IMR-90 (cell line): ENCODE measurements at regions not wholly inside any gene's neighbourhood (a gene's known extent, or its start where the extent isn't known, plus 50 kb on each side); places are given as distances from the start of the nearest gene placed in this dataset.

Experiments used
- ATAC-seq: fragments of 200-7000 bp; cut with Tn5 transposase; 2 replicates; pipeline ENCODE4 v1.9.1; 2020; ENCODE audit warnings: low read depth, mild to moderate bottlenecking, moderate library complexity
- BruUV-seq: library from RNA; stranded (reverse); fragments of 400-500 nt; replicated peaks from 2 replicates; lab custom pipeline; 2021; lab: Mats Ljungman, UMichigan
- CTCF ChIA-PET: fragments of 300-600 bp; formaldehyde crosslinking; extraction: SDS; loops from one replicate; lab custom pipeline; 2021; ENCODE audit warnings: antibody characterized with exemption; lab: Yijun Ruan, JAX
- POLR2A ChIA-PET: fragments of 300-600 bp; sonication (Branson Sonifier 250); formaldehyde crosslinking; loops from one replicate; lab custom pipeline; 2022; ENCODE audit warnings: antibody characterized with exemption; ENCODE audit not compliant: unreplicated experiment; lab: Charles Lee
- DNase-seq: peaks from one replicate; pipeline ENCODE4 v3.0.0; 2013
- H2AFZ ChIP-seq: replicated peaks from 2 replicates; pipeline ENCODE3; 2013; ENCODE audit warnings: low read length, mild to moderate bottlenecking; ENCODE audit not compliant: poor library complexity
- H2AK5ac ChIP-seq: 2 replicates; pipeline ENCODE4 v1.6.1; 2013; ENCODE audit warnings: low read depth, low read length, inconsistent platforms
- H2AK9ac ChIP-seq: replicated peaks from 2 replicates; pipeline ENCODE3; 2013; ENCODE audit warnings: mild to moderate bottlenecking, low read depth, low read length, moderate library complexity; ENCODE audit not compliant: poor library complexity
- H2BK120ac ChIP-seq: 2 replicates; pipeline ENCODE4 v1.6.1; 2013; ENCODE audit warnings: low read depth, low read length, inconsistent platforms
- H2BK15ac ChIP-seq: 3 replicates; pipeline ENCODE4 v1.6.1; 2013; ENCODE audit warnings: low read depth, low read length, inconsistent platforms
- H2BK20ac ChIP-seq: 2 replicates; pipeline ENCODE4 v1.6.1; 2013; ENCODE audit warnings: low read depth, mild to moderate bottlenecking, inconsistent platforms, low read length, moderate library complexity
- H2BK5ac ChIP-seq: 2 replicates; pipeline ENCODE4 v1.6.1; 2013; ENCODE audit warnings: mild to moderate bottlenecking, low read depth, low read length, inconsistent platforms; ENCODE audit not compliant: poor library complexity, severe bottlenecking
- H3K14ac ChIP-seq: replicated peaks from 2 replicates; pipeline ENCODE4 v1.6.1; 2013; ENCODE audit warnings: low read depth, low read length, inconsistent platforms
- H3K18ac ChIP-seq: 2 replicates; pipeline ENCODE4 v1.6.1; 2013; ENCODE audit warnings: low read depth, low read length, control low read depth
- H3K23ac ChIP-seq: 2 replicates; pipeline ENCODE4 v1.6.1; 2013; ENCODE audit warnings: low read depth, low read length, inconsistent platforms
- H3K27ac ChIP-seq: 2 replicates; pipeline ENCODE4 v1.5.1; 2013; ENCODE audit warnings: mild to moderate bottlenecking, control low read depth, low read length; ENCODE audit not compliant: insufficient read depth
- H3K27me3 ChIP-seq: 2 replicates; pipeline ENCODE4 v1.6.1; 2013; ENCODE audit warnings: low read length; ENCODE audit not compliant: control insufficient read depth, insufficient read depth
- H3K36me3 ChIP-seq: 2 replicates; pipeline ENCODE4 v1.6.1; 2013; ENCODE audit warnings: low read length, mixed read lengths; ENCODE audit not compliant: control insufficient read depth, insufficient read depth
- H3K4ac ChIP-seq: 2 replicates; pipeline ENCODE4 v1.6.1; 2013; ENCODE audit warnings: low read depth, low read length, inconsistent platforms
- H3K4me1 ChIP-seq: 2 replicates; pipeline ENCODE4 v1.6.1; 2013; ENCODE audit warnings: low read length, mixed read lengths; ENCODE audit not compliant: control insufficient read depth, insufficient read depth
- H3K4me2 ChIP-seq: 2 replicates; pipeline ENCODE4 v1.6.1; 2013; ENCODE audit warnings: low read depth, mild to moderate bottlenecking, control low read depth, low read length, moderate library complexity
- H3K4me3 ChIP-seq: 2 replicates; pipeline ENCODE4 v1.5.1; 2013; ENCODE audit warnings: low read depth, mild to moderate bottlenecking, control low read depth, low read length, moderate library complexity; ENCODE audit not compliant: insufficient read depth
- H3K56ac ChIP-seq: 2 replicates; pipeline ENCODE4 v1.6.1; 2013; ENCODE audit warnings: low read length, inconsistent platforms; ENCODE audit not compliant: insufficient read depth; ENCODE audit errors: extremely low read depth
- H3K79me1 ChIP-seq, 2 experiments: 2 replicates each; pipeline ENCODE4 v1.6.1; 2013; ENCODE audit warnings: low read length in 2 of 2, inconsistent platforms in 1 of 2, low read depth in 1 of 2
- H3K9ac ChIP-seq: 2 replicates; pipeline ENCODE4 v1.6.1; 2013; ENCODE audit warnings: low read depth, low read length, control low read depth
- H3K9me1 ChIP-seq: 2 replicates; pipeline ENCODE4 v1.6.1; 2013; ENCODE audit warnings: low read length, inconsistent platforms; ENCODE audit not compliant: insufficient read depth
- H3K9me3 ChIP-seq: 2 replicates; pipeline ENCODE4 v1.6.1; 2013; ENCODE audit warnings: low read length; ENCODE audit not compliant: control insufficient read depth, insufficient read depth
- H4K20me1 ChIP-seq: 2 replicates; pipeline ENCODE4 v1.6.1; 2013; ENCODE audit warnings: low read length, inconsistent platforms; ENCODE audit not compliant: insufficient read depth
- H4K5ac ChIP-seq: 2 replicates; pipeline ENCODE4 v1.6.1; 2013; ENCODE audit warnings: mild to moderate bottlenecking, low read depth, low read length, control low read depth
- H4K8ac ChIP-seq, 2 experiments: 2 replicates each; pipeline ENCODE4 v1.6.1; 2013; ENCODE audit warnings: low read depth in 2 of 2, low read length in 2 of 2, control low read depth in 1 of 2, inconsistent platforms in 1 of 2
- H4K91ac ChIP-seq: 2 replicates; pipeline ENCODE4 v1.6.1; 2013; ENCODE audit warnings: low read depth, low read length, inconsistent platforms; ENCODE audit not compliant: insufficient read depth
- BHLHE40 ChIP-seq: fragments of 150-350 bp; IDR thresholded peaks from 2 replicates; pipeline ENCODE4 v1.6.1; 2016; ENCODE audit warnings: mild to moderate bottlenecking, low read depth, low read length
- CEBPB ChIP-seq: IDR thresholded peaks from 2 replicates; pipeline ENCODE4 v1.6.1; 2012; ENCODE audit warnings: low read depth, low read length, improper control_type of control experiment
- CHD1 ChIP-seq: IDR thresholded peaks from 2 replicates; pipeline ENCODE4 v1.6.1; 2012; ENCODE audit warnings: low read depth, low read length, improper control_type of control experiment
- FOS ChIP-seq: fragments of 150-350 bp; IDR thresholded peaks from 2 replicates; pipeline ENCODE4 v1.6.1; 2016; ENCODE audit warnings: low read depth, low read length
- MAFK ChIP-seq: IDR thresholded peaks from 2 replicates; pipeline ENCODE4 v1.6.1; 2012; ENCODE audit warnings: low read depth, low read length, improper control_type of control experiment
- MAZ ChIP-seq: IDR thresholded peaks from 2 replicates; pipeline ENCODE4 v1.6.1; 2012; ENCODE audit warnings: low read depth, mild to moderate bottlenecking, low read length, improper control_type of control experiment, moderate library complexity, borderline replicate concordance
- MXI1 ChIP-seq: IDR thresholded peaks from 2 replicates; pipeline ENCODE4 v1.6.1; 2012; ENCODE audit warnings: low read depth, mild to moderate bottlenecking, low read length, moderate library complexity, borderline replicate concordance
- NFE2L2 ChIP-seq: fragments of 150-350 bp; IDR thresholded peaks from 2 replicates; pipeline ENCODE4 v1.6.1; 2016; ENCODE audit warnings: low read depth, mild to moderate bottlenecking, low read length
- POLR2A ChIP-seq: IDR thresholded peaks from 2 replicates; pipeline ENCODE4 v1.6.1; 2012; ENCODE audit warnings: mild to moderate bottlenecking, low read depth, low read length
- RAD21 ChIP-seq: IDR thresholded peaks from 2 replicates; pipeline ENCODE4 v1.6.1; 2012; ENCODE audit warnings: low read length, improper control_type of control experiment
- RCOR1 ChIP-seq: IDR thresholded peaks from 2 replicates; pipeline ENCODE4 v1.6.1; 2012; ENCODE audit warnings: mild to moderate bottlenecking, low read length, improper control_type of control experiment; ENCODE audit not compliant: insufficient replicate concordance
- RFX5 ChIP-seq: IDR thresholded peaks from 2 replicates; pipeline ENCODE4 v1.8.0; 2012; ENCODE audit warnings: low read depth, mild to moderate bottlenecking, low read length, moderate library complexity
- SMC3 ChIP-seq: fragments of 150-350 bp; IDR thresholded peaks from 2 replicates; pipeline ENCODE4 v1.6.1; 2016; ENCODE audit warnings: low read depth, mild to moderate bottlenecking, antibody characterized with exemption, low read length, moderate library complexity
- WGBS, 2 experiments: methylation state at CpG; one replicate each; pipeline versions ENCODE4 v1.1.5 to v1.1.7; 2013; ENCODE audit warnings: missing lambda C conversion rate in 2 of 2; ENCODE audit not compliant: insufficient read length in 1 of 2; ENCODE audit errors: extremely low coverage in 2 of 2; 5-methylcytosine and 5-hydroxymethylcytosine counted together
- dilution Hi-C: fragments of 300-500 bp; cut with HindIII; formaldehyde crosslinking; loops from one replicate; pipeline ENCODE4 v1.14.3; 2018; ENCODE audit warnings: low sequenced_read_pairs; ENCODE audit not compliant: unreplicated experiment
- in situ Hi-C: fragments of 300-500 bp; cut with MboI; formaldehyde crosslinking; loops from 3 replicates; pipeline ENCODE4 v1.14.3; 2019; ENCODE audit warnings: low sequenced_read_pairs, inconsistent platforms, mixed read lengths
- intact Hi-C: fragments of 100-400 bp; cut with micrococcal nuclease; formaldehyde crosslinking; loops from 2 replicates; pipeline ENCODE4 v1.10.0; 2022
- TF ChIP-seq, protein P1 (sequence below): conservative IDR thresholded peaks from 2 replicates; pipeline ENCODE4 v1.5.1; 2012; ENCODE audit warnings: mild to moderate bottlenecking, low read depth, low read length, improper control_type of control experiment
- TF ChIP-seq, protein P2 (sequence below): fragments of 150-350 bp; IDR thresholded peaks from 2 replicates; pipeline ENCODE4 v1.6.1; 2017; ENCODE audit warnings: mild to moderate bottlenecking, antibody characterized with exemption, low read length, low read depth

DNA sequence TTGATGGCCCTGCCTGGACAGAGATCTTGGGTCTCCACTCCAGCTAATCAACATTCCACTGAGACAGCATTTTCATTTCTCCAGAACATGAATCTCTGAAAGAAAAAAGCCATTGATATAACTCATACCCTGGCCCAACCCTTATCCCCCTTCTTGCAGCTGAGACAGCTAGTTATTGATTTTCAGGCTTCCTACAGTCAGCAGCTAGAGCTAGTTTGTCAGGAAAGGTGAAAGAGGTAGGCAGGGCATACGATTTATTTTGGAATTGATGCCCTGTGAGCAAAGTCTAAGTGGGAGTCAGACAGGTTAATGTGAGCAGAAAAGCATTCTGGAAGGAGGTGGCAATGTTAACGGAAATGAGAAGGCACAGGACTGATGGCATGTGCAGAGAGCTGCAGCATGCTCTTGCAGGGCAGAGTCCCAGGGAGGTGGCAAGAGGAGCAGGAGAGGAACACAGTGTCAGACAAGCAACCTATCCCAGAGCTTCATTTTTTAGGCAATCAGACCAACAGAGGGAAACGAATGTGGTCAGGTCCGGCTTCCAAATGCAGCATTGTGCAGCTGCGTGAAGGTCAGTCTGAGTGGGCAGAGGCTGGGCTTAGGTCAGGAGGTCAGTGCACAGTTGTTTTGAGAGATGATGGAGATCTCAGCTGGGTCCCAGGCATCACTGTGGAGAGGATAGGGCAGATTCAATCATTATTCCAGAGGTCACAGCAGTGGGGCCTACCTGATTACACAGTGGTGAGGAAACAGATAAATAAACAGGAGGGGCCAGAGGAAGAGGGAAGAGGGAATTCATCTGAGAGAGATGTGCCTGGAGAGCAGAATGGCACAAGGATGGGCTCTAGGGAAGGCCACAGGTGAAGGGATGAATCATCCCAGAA lies 134.8 kb downstream of the CMPK2 start:
- Histone ChIP-seq H4K91ac (no peak overlapping the region), H3K4me3 (no peak overlapping the region), H2AK9ac (no peak overlapping the region), H3K4ac (no peak overlapping the region), H2BK20ac (no peak overlapping the region), H3K4me1 (no peaks in the 10 kb centered on the region), H2BK120ac (no peak overlapping the region), H4K8ac (no peak overlapping the region), H3K79me1 (no peaks in the 10 kb centered on the region), H3K36me3 (no peaks in the 10 kb centered on the region), H2AK5ac (no peak overlapping the region), H2BK5ac (no peak overlapping the region), H4K20me1 (no peaks in the 10 kb centered on the region), H3K9me1 (no peaks in the 10 kb centered on the region), H4K5ac (no peak overlapping the region), H3K18ac (no peak overlapping the region), H3K9ac (no peak overlapping the region), H3K14ac (no peak overlapping the region), H2AFZ (no peak overlapping the region), H3K9me3 (no peaks in the 10 kb centered on the region), H3K23ac (no peak overlapping the region), H3K27ac (no peak overlapping the region), H3K27me3 (no peaks in the 10 kb centered on the region), H2BK15ac (no peak overlapping the region), H3K4me2 (no peak overlapping the region), H3K56ac (no peak overlapping the region)
- 40% methylated on average over 2 of the region's 5 CpGs; no CpG with 5 or more reads in 1 of the 2 experiments for WGBS, 2 experiments
- CTCF ChIA-PET: no interaction called here
- POLR2A ChIA-PET: no interaction called here
- in situ Hi-C loops: no loop called here
- intact Hi-C loops: no loop called here
- dilution Hi-C loops: no loop called here
- no peak for DNase-seq
- BruUV-seq: no TSS peak
- ATAC-seq: no peak
- no peak for TF ChIP-seq FOS
- no peak for TF ChIP-seq RFX5
- no peak for TF ChIP-seq RAD21
- TF ChIP-seq POLR2A: no peak
- no peak for TF ChIP-seq CHD1
- TF ChIP-seq, protein P1, sequence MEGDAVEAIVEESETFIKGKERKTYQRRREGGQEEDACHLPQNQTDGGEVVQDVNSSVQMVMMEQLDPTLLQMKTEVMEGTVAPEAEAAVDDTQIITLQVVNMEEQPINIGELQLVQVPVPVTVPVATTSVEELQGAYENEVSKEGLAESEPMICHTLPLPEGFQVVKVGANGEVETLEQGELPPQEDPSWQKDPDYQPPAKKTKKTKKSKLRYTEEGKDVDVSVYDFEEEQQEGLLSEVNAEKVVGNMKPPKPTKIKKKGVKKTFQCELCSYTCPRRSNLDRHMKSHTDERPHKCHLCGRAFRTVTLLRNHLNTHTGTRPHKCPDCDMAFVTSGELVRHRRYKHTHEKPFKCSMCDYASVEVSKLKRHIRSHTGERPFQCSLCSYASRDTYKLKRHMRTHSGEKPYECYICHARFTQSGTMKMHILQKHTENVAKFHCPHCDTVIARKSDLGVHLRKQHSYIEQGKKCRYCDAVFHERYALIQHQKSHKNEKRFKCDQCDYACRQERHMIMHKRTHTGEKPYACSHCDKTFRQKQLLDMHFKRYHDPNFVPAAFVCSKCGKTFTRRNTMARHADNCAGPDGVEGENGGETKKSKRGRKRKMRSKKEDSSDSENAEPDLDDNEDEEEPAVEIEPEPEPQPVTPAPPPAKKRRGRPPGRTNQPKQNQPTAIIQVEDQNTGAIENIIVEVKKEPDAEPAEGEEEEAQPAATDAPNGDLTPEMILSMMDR: no peak
- TF ChIP-seq SMC3: no peak
- TF ChIP-seq CEBPB: no peak
- no peak for TF ChIP-seq BHLHE40
- TF ChIP-seq MXI1: no peak
- no peak for TF ChIP-seq MAFK
- TF ChIP-seq RCOR1: no peak
- TF ChIP-seq, protein P2, sequence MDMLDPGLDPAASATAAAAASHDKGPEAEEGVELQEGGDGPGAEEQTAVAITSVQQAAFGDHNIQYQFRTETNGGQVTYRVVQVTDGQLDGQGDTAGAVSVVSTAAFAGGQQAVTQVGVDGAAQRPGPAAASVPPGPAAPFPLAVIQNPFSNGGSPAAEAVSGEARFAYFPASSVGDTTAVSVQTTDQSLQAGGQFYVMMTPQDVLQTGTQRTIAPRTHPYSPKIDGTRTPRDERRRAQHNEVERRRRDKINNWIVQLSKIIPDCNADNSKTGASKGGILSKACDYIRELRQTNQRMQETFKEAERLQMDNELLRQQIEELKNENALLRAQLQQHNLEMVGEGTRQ: no peak
- TF ChIP-seq NFE2L2: no peak
- TF ChIP-seq MAZ: no peak
